Transverse colon (tissue), 3 donors: ENCODE measurements at regions not wholly inside any gene's neighbourhood (a gene's known extent, or its start where the extent isn't known, plus 50 kb on each side); places are given as distances from the start of the nearest gene placed in this dataset.

ENCODE experiments used
- CTCF ChIP-seq, 5 experiments: fragments of 200-600 bp in 3 of 5; fragments of 450-650 bp in 2 of 5; sonication (generic) in 3 of 5; IDR thresholded peaks; 1 replicate in 2 of 5; 2 replicates in 3 of 5; pipeline ENCODE4 v1.5.1; 2016 to 2017; ENCODE audit warnings: antibody characterized with exemption in 5 of 5, inconsistent platforms in 3 of 5, mild to moderate bottlenecking in 2 of 5, moderate library complexity in 1 of 5
- EP300 ChIP-seq: sonication (generic); formaldehyde crosslinking; IDR thresholded peaks from one replicate; pipeline ENCODE4 v1.6.1; 2017; ENCODE audit warnings: antibody characterized with exemption, low read depth
- POLR2A ChIP-seq: fragments of 450-650 bp; IDR thresholded peaks from one replicate; pipeline ENCODE4 v1.6.1; 2016; ENCODE audit warnings: antibody characterized with exemption, mild to moderate bottlenecking, moderate library complexity

GRCh38 chr4:181017038-181017437, 1226.2 kb upstream of the TENM3 start:
- no peak for TF ChIP-seq POLR2A
- TF ChIP-seq CTCF (IDR thresholded peaks at IDR 0.05), result no peak
- TF ChIP-seq EP300, result no peak
